Endothelial cell of umbilical vein (primary cell): ENCODE measurements at regions not wholly inside any gene's neighbourhood (a gene's known extent, or its start where the extent isn't known, plus 50 kb on each side); places are given as distances from the start of the nearest gene placed in this dataset.

ENCODE experiments used
- BruUV-seq: library from RNA; stranded (reverse); fragments of 400-500 nt; replicated peaks from 2 replicates; lab custom pipeline; 2021; lab: Mats Ljungman, UMichigan
- CTCF ChIA-PET: fragments of 300-600, 350-600 bp; sonication (Branson Sonifier 250); formaldehyde crosslinking; loops from one replicate; lab custom pipeline; 2021; ENCODE audit warnings: antibody characterized with exemption, inconsistent platforms; lab: Charles Lee
- POLR2A ChIA-PET: fragments of 300-600, 350-600 bp; sonication (Branson Sonifier 250); formaldehyde crosslinking; loops from one replicate; lab custom pipeline; 2021; ENCODE audit warnings: antibody characterized with exemption, inconsistent platforms; lab: Charles Lee
- DNase-seq: peaks from one replicate; pipeline ENCODE4 v3.0.0-alpha.2; 2011; ENCODE audit warnings: low read depth, low spot score
- FAIRE-seq: peaks from 2 replicates; lab custom pipeline; 2011; peaks lifted over from hg19 to GRCh38; lab: Jason Lieb, UNC
- H2AFZ ChIP-seq: 2 replicates; pipeline ENCODE4 v1.6.0; 2012; ENCODE audit warnings: low read depth, low read length, control low read depth, inconsistent platforms
- H3K27ac ChIP-seq: 2 replicates; pipeline ENCODE4 v1.5.1; 2011; ENCODE audit warnings: low read depth, mild to moderate bottlenecking, control low read depth, low read length, moderate library complexity; ENCODE audit not compliant: insufficient read depth
- H3K27me3 ChIP-seq, 2 experiments: 2 replicates each; pipeline versions ENCODE4 v1.6.0 to v1.6.1; 2011; ENCODE audit warnings: low read length in 2 of 2, mixed read lengths in 1 of 2; ENCODE audit not compliant: control insufficient read depth in 2 of 2, insufficient read depth in 2 of 2
- H3K36me3 ChIP-seq, 2 experiments: 2 replicates in 1 of 2; 3 replicates in 1 of 2; pipeline ENCODE4 v1.5.1; 2011; ENCODE audit warnings: low read length in 2 of 2, mild to moderate bottlenecking in 1 of 2, moderate library complexity in 1 of 2; ENCODE audit not compliant: control insufficient read depth in 2 of 2, insufficient read depth in 2 of 2; ENCODE audit errors: extremely low read depth in 1 of 2
- H3K4me1 ChIP-seq: 3 replicates; pipeline ENCODE4 v1.5.1; 2011; ENCODE audit warnings: mild to moderate bottlenecking, low read length; ENCODE audit not compliant: control insufficient read depth, insufficient read depth; ENCODE audit errors: extremely low read depth
- H3K4me2 ChIP-seq: 2 replicates; pipeline ENCODE4 v1.6.1; 2011; ENCODE audit warnings: low read length, control low read depth, mixed read lengths; ENCODE audit not compliant: insufficient read depth
- H3K4me3 ChIP-seq, 3 experiments: fragments of 200-600 bp in 1 of 3; sonication (generic), shearing (Covaris generic) in 1 of 3; replicated peaks in 1 of 3; 2 replicates each; pipeline ENCODE4 v1.5.1; 2011 to 2016; ENCODE audit warnings: control low read depth in 3 of 3, low read length in 3 of 3, mild to moderate bottlenecking in 2 of 3, inconsistent platforms in 1 of 3, low read depth in 1 of 3, moderate library complexity in 1 of 3; ENCODE audit not compliant: insufficient read depth in 1 of 3
- H3K79me2 ChIP-seq: 2 replicates; pipeline ENCODE4 v1.6.0; 2012; ENCODE audit warnings: low read length, inconsistent platforms; ENCODE audit not compliant: control insufficient read depth, insufficient read depth
- H3K9ac ChIP-seq: replicated peaks from 2 replicates; pipeline ENCODE3; 2011; ENCODE audit warnings: low read length, control low read depth; ENCODE audit not compliant: insufficient read depth; ENCODE audit errors: extremely low read depth
- H3K9me1 ChIP-seq: replicated peaks from 3 replicates; pipeline ENCODE4 v1.6.0; 2011; ENCODE audit warnings: mild to moderate bottlenecking, low read length; ENCODE audit not compliant: control insufficient read depth, insufficient read depth; ENCODE audit errors: extremely low read depth
- H3K9me3 ChIP-seq: replicated peaks from 2 replicates; pipeline ENCODE4 v1.5.1; 2012; ENCODE audit warnings: low read length, inconsistent platforms; ENCODE audit not compliant: control insufficient read depth, insufficient read depth
- H4K20me1 ChIP-seq: replicated peaks from 2 replicates; pipeline ENCODE3; 2011; ENCODE audit warnings: mild to moderate bottlenecking, low read length; ENCODE audit not compliant: control insufficient read depth, insufficient read depth; ENCODE audit errors: extremely low read depth
- CTCF ChIP-seq, 2 donors: IDR thresholded peaks; 1 replicate in 1 of 2; 2 replicates in 1 of 2; pipeline ENCODE4 v1.5.1; 2011; ENCODE audit warnings: low read length in 2 of 2, mild to moderate bottlenecking in 2 of 2, moderate library complexity in 2 of 2, control low read depth in 1 of 2, inconsistent platforms in 1 of 2, low read depth in 1 of 2; ENCODE audit not compliant: insufficient read depth in 1 of 2; ENCODE audit errors: extremely low read depth in 1 of 2
- EZH2 ChIP-seq: IDR thresholded peaks from 2 replicates; pipeline ENCODE4 v1.6.1; 2012; ENCODE audit warnings: borderline replicate concordance, low read depth, mild to moderate bottlenecking, moderate library complexity, low read length, inconsistent platforms; ENCODE audit not compliant: severe bottlenecking
- FOS ChIP-seq: IDR thresholded peaks from 2 replicates; pipeline ENCODE4 v1.6.1; 2011; ENCODE audit warnings: mild to moderate bottlenecking, low read length, moderate library complexity, borderline replicate concordance; ENCODE audit not compliant: insufficient read depth
- GATA2 ChIP-seq: IDR thresholded peaks from 2 replicates; pipeline ENCODE4 v1.7.0; 2011; ENCODE audit warnings: low read depth, mild to moderate bottlenecking, moderate library complexity, mixed read lengths, low read length; ENCODE audit not compliant: insufficient read length, insufficient read depth
- JUN ChIP-seq: IDR thresholded peaks from 2 replicates; pipeline ENCODE4 v1.6.1; 2011; ENCODE audit warnings: borderline replicate concordance, low read depth; ENCODE audit not compliant: insufficient read length, insufficient read depth
- MAX ChIP-seq: IDR thresholded peaks from 2 replicates; pipeline ENCODE4 v1.6.1; 2011; ENCODE audit not compliant: insufficient read depth, insufficient read length
- MYC ChIP-seq: IDR thresholded peaks from one replicate; pipeline ENCODE4 v1.6.1; 2011; ENCODE audit warnings: mild to moderate bottlenecking, low read depth, low read length
- POLR2A ChIP-seq: IDR thresholded peaks from 2 replicates; pipeline ENCODE4 v1.6.1; 2012; ENCODE audit warnings: low read depth, mild to moderate bottlenecking, control low read depth, low read length
- POLR2AphosphoS5 ChIP-seq: IDR thresholded peaks from 2 replicates; pipeline ENCODE4 v1.6.1; 2012; ENCODE audit warnings: low read depth, mild to moderate bottlenecking, control low read depth, low read length, moderate library complexity; ENCODE audit not compliant: insufficient read depth
- dilution Hi-C: fragments of 300-500 bp; cut with MboI; formaldehyde crosslinking; loops from one replicate; pipeline ENCODE4 v1.15.0; 2019; ENCODE audit warnings: low sequenced_read_pairs; ENCODE audit not compliant: extremely low pct_ligation_motif_present
- intact Hi-C: fragments of 100-400 bp; cut with micrococcal nuclease; formaldehyde crosslinking; loops from one replicate; pipeline ENCODE4 v1.10.0; 2022

GRCh38 chr20:37455659-37456058 is 65.4 kb upstream of the NNAT start:
- Histone ChIP-seq H3K79me2 (no peaks in the 10 kb centered on the region), H3K36me3 (no peaks in the 10 kb centered on the region), H3K9me3 (no peaks in the 10 kb centered on the region), H4K20me1 (no peaks in the 10 kb centered on the region), H3K4me2 (no peak overlapping the region), H3K4me1 (no peaks in the 10 kb centered on the region), H3K27ac (no peak overlapping the region), H3K9ac (no peak overlapping the region), H2AFZ (no peak overlapping the region), H3K4me3 (no peak overlapping the region), H3K27me3 (peaks cover 4 to 10% of the 10 kb centered on the region in 2 experiments), H3K9me1 (no peaks in the 10 kb centered on the region)
- intact Hi-C loops: no loop called here
- dilution Hi-C loops: no loop called here
- POLR2A ChIA-PET: no interaction called here
- DNase-seq (no peak), FAIRE-seq (no peak)
- TF ChIP-seq MYC (no peak), FOS (no peak), MAX (no peak), POLR2AphosphoS5 (no peak), CTCF (IDR thresholded peaks at IDR 0.05; ENCODE audit: extremely low read depth in 1 of 2, insufficient read depth in 1 of 2, low read depth in 1 of 2, low read length in 2 of 2) (no peak), GATA2 (no peak), POLR2A (no peak), EZH2 (no peak), JUN (no peak)
- CTCF ChIA-PET: no interaction called here
- no TSS peak for BruUV-seq
